Naive thymus-derived CD8-positive, alpha-beta T cell (primary cell): ENCODE measurements at regions not wholly inside any gene's neighbourhood (a gene's known extent, or its start where the extent isn't known, plus 50 kb on each side); places are given as distances from the start of the nearest gene placed in this dataset.
"Not testable (repeated sequence)": the region's sequence is repeated elsewhere in the genome, so short reads cannot be mapped to it uniquely, and the experiment has no call there.

Experiments used
- ATAC-seq, 2 donors: fragments of 150-1000 bp; cut with Tn5 transposase in 1 of 2; sonication (Bioruptor Pico), chemical (Tn5 transposase) in 1 of 2; 1 replicate in 1 of 2; 2 replicates in 1 of 2; pipeline ENCODE4 v1.10.0; 2021; ENCODE audit warnings: mild to moderate bottlenecking in 2 of 2, moderate library complexity in 2 of 2
- POLR2A ChIA-PET: fragments of 350-600 bp; sonication (Branson Sonifier 250); formaldehyde crosslinking; loops from one replicate; lab custom pipeline; 2021; ENCODE audit warnings: antibody characterized with exemption; lab: Charles Lee
- DNase-seq, 10 donors: peaks; one replicate each; pipeline versions ENCODE4 v3.0.0 to v3.0.0-alpha.2; 2020 to 2022
- H3K27ac Mint-ChIP-seq, 10 donors: one replicate each; pipeline ENCODE4 v1.8.0; 2020 to 2022; ENCODE audit warnings: mild to moderate bottlenecking in 10 of 10, mixed read lengths in 10 of 10, moderate library complexity in 4 of 10, inconsistent platforms in 1 of 10
- H3K27me3 Mint-ChIP-seq, 5 donors: one replicate each; pipeline ENCODE4 v1.8.0; 2021 to 2022; ENCODE audit warnings: mixed read lengths in 5 of 5
- H3K36me3 Mint-ChIP-seq, 3 donors: one replicate each; pipeline ENCODE4 v1.8.0; 2020 to 2022; ENCODE audit warnings: mixed read lengths in 3 of 3, mild to moderate bottlenecking in 2 of 3, inconsistent platforms in 1 of 3
- H3K4me1 Mint-ChIP-seq, 4 donors: one replicate each; pipeline ENCODE4 v1.8.0; 2021 to 2022; ENCODE audit warnings: mixed read lengths in 4 of 4
- H3K4me3 Mint-ChIP-seq, 10 donors: one replicate each; pipeline ENCODE4 v1.8.0; 2020 to 2022; ENCODE audit warnings: mild to moderate bottlenecking in 10 of 10, mixed read lengths in 10 of 10, moderate library complexity in 6 of 10, inconsistent platforms in 1 of 10
- H3K9me3 Mint-ChIP-seq, 9 donors: one replicate each; pipeline ENCODE4 v1.8.0; 2020 to 2022; ENCODE audit warnings: mixed read lengths in 9 of 9, mild to moderate bottlenecking in 3 of 9, inconsistent platforms in 1 of 9, moderate library complexity in 1 of 9

DNA sequence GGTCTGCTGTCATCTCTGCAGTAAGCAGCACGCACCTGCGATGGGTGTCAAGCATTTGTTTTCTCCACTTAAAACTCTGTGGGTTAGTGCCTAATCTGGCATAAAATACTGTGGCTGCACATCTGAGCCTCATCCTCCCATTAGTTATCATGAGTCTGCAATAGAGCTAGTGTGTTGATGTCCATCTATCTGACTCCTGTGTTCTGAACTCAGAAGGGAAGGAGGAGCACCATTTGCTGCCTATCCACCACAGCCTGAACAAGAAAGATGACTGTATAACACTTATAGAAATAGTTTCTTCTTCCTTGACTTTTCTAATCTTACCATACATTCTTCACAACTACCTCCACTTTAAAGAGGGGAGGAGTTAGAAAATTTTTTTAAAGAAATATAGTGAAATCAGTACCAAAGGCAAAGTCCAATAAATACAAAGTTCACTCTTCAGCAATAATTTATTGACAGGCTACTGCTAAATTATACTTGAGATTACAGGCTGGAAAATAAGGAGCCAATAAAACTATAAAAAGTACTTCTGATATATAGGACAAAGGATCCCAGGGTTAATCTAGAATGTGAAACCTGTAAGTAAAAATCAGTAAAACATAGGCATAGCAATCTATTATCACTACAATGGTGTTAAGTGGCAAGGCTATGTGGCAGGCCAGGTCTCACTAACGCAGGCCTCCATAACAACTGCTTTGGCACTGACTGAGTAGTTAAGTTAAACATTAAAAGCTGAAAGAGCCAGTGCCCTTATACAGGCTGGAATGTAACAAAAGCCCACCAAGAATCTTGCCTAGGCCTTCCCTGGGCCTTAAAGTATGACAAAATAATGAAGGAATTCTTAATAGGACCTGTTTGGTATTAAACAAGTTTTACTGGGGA lies 70.2 kb downstream of the LGALS9C start:
- ATAC-seq, H3K9me3 Mint-ChIP-seq, H3K36me3 Mint-ChIP-seq, H3K27ac Mint-ChIP-seq, H3K27me3 Mint-ChIP-seq, H3K4me1 Mint-ChIP-seq, DNase-seq, POLR2A ChIA-PET, H3K4me3 Mint-ChIP-seq: not testable (repeated sequence)

DNA sequence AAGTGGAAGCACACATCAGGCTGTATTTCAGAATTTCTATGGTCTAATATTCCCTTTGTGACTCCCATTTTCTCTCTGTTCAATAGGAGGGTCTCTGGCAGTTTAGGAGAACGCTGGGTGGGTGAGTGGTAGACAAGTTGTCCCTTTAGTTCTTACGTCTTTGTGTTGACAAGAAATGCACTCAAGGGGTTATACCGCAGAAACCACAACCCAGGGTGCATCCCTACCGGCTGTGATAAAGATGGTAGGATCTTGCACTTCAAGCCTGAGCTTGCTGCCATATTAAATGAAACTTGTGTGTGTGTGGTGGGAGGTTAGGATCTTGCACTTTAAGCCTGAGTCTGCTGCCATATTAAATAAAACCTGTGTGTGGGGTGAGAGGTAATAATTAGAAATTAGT lies 80.5 kb downstream of the LGALS9C start:
- DNase-seq, result peak in 2 of 10 donors; percentile 5 to 12
- H3K36me3 Mint-ChIP-seq, H3K4me1 Mint-ChIP-seq, H3K9me3 Mint-ChIP-seq, ATAC-seq, POLR2A ChIA-PET, H3K27me3 Mint-ChIP-seq, H3K4me3 Mint-ChIP-seq: not testable (repeated sequence)
- H3K27ac Mint-ChIP-seq, result peak overlapping the region in 1 of 10 donors; percentile 27

DNA sequence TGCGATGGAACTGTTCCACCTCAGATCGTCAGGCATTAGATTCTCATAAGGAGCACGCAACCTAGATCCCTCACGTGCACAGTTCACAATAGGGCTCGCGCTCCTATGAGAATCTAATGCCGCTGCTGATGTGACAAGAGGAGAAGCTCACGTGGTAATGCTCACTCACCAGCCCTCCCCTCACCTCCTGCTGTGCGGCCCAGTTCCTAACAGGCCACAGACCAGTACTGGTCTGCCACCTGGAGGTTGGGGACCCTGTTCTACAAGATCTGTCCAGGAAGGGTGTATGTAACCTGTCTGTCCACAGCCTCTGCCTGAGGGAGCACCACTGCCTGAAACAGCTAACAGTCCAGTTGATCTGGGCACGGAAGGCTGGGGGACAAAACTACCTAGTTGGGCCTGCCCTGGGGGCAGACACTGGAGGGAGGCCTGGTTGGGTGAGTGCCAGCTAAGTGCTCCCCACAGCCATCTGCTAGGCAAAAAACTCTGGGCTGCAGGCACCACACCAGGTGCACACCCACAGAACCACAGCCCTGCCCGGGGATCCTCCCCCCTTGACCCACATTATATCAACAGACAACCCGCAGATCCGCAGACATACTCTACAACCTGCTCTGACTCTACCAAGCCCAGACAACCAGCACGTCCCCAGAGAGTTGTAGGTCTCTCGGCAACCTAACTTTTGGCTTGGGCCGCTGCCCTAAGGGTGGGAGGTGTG lies 80.7 kb downstream of the TBC1D28 start:
- peaks cover 0 to 10% (median 2%) of the 10 kb centered on the region in 5 donors for H3K27me3 Mint-ChIP-seq
- DNase-seq, result peak in 3 of 10 donors; percentile 15 to 60 (median 30)
- peak overlapping the region in 9 of 10 donors; percentile 18 to 84 (median 58) for H3K27ac Mint-ChIP-seq
- H3K36me3 Mint-ChIP-seq, POLR2A ChIA-PET, H3K9me3 Mint-ChIP-seq: not testable (repeated sequence)
- ATAC-seq, result peak; percentile 87
- H3K4me3 Mint-ChIP-seq, result peak overlapping the region; percentile 43 to 84 (median 71)
- H3K4me1 Mint-ChIP-seq, result peaks cover 4 to 13% (median 11%) of the 10 kb centered on the region in 4 donors

DNA sequence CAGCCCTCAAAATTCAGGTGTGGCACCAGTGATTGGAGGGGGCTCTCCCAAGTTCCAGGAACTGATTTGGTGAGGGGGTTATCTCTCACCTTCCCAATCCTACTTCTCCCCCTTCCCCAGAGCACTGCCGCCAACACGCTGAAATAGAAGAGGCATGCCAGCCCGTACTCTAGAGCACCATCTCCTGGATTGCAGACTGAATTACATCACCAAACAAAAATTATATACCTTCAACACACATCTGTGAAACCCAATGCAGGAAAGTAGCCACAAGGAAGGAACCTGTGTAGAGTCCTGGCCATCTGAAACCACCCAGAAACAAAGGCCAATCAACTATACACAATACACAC lies 80.1 kb downstream of the TBC1D28 start:
- H3K36me3 Mint-ChIP-seq, POLR2A ChIA-PET, H3K9me3 Mint-ChIP-seq: not testable (repeated sequence)
- Mint-ChIP-seq H3K4me3 (peak overlapping the region; percentile 43 to 84 (median 71)), H3K27me3 (peaks cover 0 to 10% (median 3%) of the 10 kb centered on the region in 5 donors), H3K27ac (peak overlapping the region; percentile 11 to 84 (median 58)), H3K4me1 (peaks cover 4 to 13% (median 11%) of the 10 kb centered on the region in 4 donors)
- DNase-seq (peak; percentile 5 to 70 (median 44)), ATAC-seq (peak; percentile 80 to 84)

DNA sequence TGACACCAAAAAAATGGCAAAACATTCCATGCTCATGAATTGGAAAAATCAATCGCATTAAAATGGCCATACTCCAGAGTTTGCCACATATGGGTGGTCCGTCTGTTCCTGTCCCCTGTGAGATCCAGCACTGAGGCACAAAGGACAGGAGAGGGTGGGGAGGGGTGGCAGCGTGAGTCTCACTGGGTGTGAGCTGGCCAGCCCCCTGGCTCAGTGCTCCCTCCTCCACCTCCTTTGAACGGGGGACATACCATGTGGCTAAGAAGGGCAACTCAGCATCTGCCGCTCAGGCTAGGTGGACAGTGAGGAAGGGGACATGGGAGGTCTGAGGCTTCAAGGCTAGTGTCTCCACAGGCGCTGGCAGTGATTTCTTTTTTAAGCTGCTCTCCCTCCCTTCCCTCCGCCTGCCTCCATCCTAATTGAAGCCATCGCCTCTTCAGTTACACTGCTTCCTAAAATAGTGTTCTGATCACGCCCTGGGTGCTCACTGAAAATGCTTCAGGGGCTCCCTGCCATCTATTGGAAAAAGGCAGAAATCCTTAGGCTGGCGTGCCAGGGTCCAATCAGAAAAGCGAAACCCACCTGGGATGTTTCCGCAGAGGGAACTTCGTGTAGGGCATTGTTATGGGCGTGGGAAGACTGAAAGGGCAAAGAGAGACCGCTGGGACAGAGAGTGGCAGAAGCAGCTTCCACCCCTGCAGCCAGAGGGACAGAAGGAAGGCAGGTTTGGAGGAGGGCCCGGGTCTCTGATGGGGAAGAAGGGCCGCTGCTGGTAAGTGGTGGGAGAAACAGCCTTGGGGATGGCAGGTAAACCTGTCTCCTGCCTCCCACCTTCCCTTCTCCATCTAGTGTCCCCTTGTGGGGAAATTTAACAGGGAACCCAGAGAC lies 75.8 kb downstream of the TBC1D28 start:
- POLR2A ChIA-PET, ATAC-seq: not testable (repeated sequence)
- H3K36me3 Mint-ChIP-seq, result peaks cover 0 to 12% (median 7%) of the 10 kb centered on the region in 3 donors

DNA sequence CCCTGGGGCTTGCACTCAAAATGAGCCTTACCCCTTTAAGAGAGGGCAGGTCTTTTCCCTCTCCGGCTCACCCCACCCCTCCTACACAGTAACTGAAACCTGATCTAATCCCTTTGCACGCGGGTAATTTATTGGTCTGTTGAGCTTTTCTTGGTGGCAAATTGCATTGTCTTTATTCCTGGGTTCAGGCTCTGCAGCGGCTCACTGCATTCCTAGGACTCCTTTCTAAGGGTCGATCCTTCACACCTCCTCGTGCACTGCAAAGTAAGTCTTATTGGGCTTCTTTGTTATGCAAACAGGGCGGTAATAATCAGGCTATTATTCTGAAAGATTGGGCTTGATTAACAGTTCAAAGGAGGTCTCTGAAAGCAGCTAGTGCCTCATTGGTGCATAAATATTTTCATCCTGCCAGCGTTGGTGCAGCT lies 74.7 kb downstream of the TBC1D28 start:
- ATAC-seq, DNase-seq, H3K4me3 Mint-ChIP-seq, H3K9me3 Mint-ChIP-seq, H3K4me1 Mint-ChIP-seq, H3K27ac Mint-ChIP-seq, POLR2A ChIA-PET: not testable (repeated sequence)
- Mint-ChIP-seq H3K36me3 (peaks cover 0 to 13% (median 7%) of the 10 kb centered on the region in 3 donors), H3K27me3 (peaks cover 0 to 11% (median 3%) of the 10 kb centered on the region in 5 donors)

More for the DNA sequence above, 75.8 kb downstream of the TBC1D28 start:
- H3K4me1 Mint-ChIP-seq, result peaks cover 4 to 13% (median 10%) of the 10 kb centered on the region in 4 donors
- not testable (repeated sequence) for H3K4me3 Mint-ChIP-seq, H3K9me3 Mint-ChIP-seq, H3K27ac Mint-ChIP-seq, DNase-seq
- H3K27me3 Mint-ChIP-seq, result peaks cover 0 to 13% (median 3%) of the 10 kb centered on the region in 5 donors

DNA sequence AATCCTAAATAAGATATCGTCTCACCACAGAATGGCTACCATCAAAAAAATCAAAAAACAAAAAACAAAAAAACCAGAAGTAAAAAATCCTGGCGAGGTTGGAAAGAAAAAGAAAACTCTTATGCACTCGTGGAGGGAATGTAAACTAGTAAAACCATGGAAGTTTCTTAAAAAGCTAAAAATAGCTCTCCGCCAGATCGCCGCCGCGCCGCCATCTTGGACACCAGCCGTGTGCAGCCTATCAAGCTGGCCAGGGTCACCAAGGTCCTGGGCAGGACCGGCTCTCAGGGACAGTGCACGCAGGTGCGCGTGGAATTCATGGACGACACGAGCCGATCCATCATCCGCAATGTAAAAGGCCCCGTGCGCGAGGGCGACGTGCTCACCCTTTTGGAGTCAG lies 71.7 kb downstream of the TBC1D28 start:
- DNase-seq, H3K27ac Mint-ChIP-seq, ATAC-seq, H3K27me3 Mint-ChIP-seq, H3K9me3 Mint-ChIP-seq, H3K4me3 Mint-ChIP-seq, H3K4me1 Mint-ChIP-seq, POLR2A ChIA-PET: not testable (repeated sequence)
- peaks cover 0 to 13% (median 7%) of the 10 kb centered on the region in 3 donors for H3K36me3 Mint-ChIP-seq

DNA sequence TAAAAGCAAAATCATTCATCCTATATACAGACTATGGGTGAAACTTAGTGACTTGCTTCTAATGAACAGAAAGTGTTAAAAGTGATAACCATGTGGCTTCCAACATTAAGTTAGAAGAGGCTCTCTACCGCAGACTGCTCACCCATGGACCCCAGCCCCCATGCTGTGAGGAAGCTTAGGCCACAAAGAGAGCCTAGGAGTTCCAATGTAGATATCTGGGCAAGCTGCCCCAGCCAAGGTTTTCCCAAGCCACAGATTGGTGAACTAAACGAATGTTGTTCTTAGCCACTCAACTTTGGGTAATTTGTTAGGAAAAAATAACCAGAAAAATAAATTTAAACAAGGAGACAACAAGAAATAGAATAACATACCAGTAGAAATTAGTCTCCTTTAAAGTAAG lies 70.1 kb downstream of the TBC1D28 start:
- H3K36me3 Mint-ChIP-seq, result peaks cover 0 to 11% (median 7%) of the 10 kb centered on the region in 3 donors
- H3K9me3 Mint-ChIP-seq, POLR2A ChIA-PET, H3K4me1 Mint-ChIP-seq, H3K27me3 Mint-ChIP-seq, H3K4me3 Mint-ChIP-seq, DNase-seq, H3K27ac Mint-ChIP-seq, ATAC-seq: not testable (repeated sequence)
